Upper lobe of left lung (tissue), 6 donors: ENCODE measurements at regions not wholly inside any gene's neighbourhood (a gene's known extent, or its start where the extent isn't known, plus 50 kb on each side); places are given as distances from the start of the nearest gene placed in this dataset.

Source experiments
- ATAC-seq, 2 donors: fragments of 200-7000 bp; cut with Tn5 transposase; one replicate each; pipeline ENCODE4 v1.9.1; 2022; ENCODE audit warnings: mild to moderate bottlenecking in 2 of 2, moderate library complexity in 2 of 2; ENCODE audit not compliant: low FRiP score in 2 of 2
- DNase-seq, 2 donors: peaks; one replicate each; pipeline ENCODE4 v3.0.0-alpha.2; 2019 to 2020
- H3K27ac ChIP-seq, 4 donors: fragments of 200-600 bp; sonication (generic); one replicate each; pipeline ENCODE4 v1.5.1; 2016 to 2019
- H3K27me3 ChIP-seq, 4 donors: fragments of 200-600 bp; sonication (generic); one replicate each; pipeline ENCODE4 v1.5.1; 2017 to 2019
- H3K36me3 ChIP-seq, 4 donors: fragments of 200-600 bp; sonication (generic); one replicate each; pipeline ENCODE4 v1.5.1; 2016 to 2019
- H3K4me1 ChIP-seq, 4 donors: fragments of 200-600 bp; sonication (generic); one replicate each; pipeline ENCODE4 v1.5.1; 2018 to 2019
- H3K4me3 ChIP-seq, 4 donors: fragments of 200-600 bp; sonication (generic); one replicate each; pipeline ENCODE4 v1.5.1; 2017 to 2019; ENCODE audit warnings: mild to moderate bottlenecking in 2 of 4, moderate library complexity in 1 of 4
- H3K9me3 ChIP-seq, 4 donors: fragments of 200-600 bp; sonication (generic); one replicate each; pipeline ENCODE4 v1.5.1; 2018 to 2019
- CTCF ChIP-seq, 6 experiments: fragments of 450-650 bp in 4 of 6; fragments of 200-600 bp in 2 of 6; sonication (generic) in 2 of 6; IDR thresholded peaks; one replicate each; pipeline ENCODE4 v1.5.1; 2016 to 2019; ENCODE audit warnings: antibody characterized with exemption in 6 of 6
- EP300 ChIP-seq, 4 donors: sonication (generic); formaldehyde crosslinking; IDR thresholded peaks; one replicate each; pipeline ENCODE4 v1.5.1; 2017; ENCODE audit warnings: antibody characterized with exemption in 4 of 4, control low read depth in 2 of 4
- POLR2A ChIP-seq, 4 donors: fragments of 450-650 bp; IDR thresholded peaks; one replicate each; pipeline ENCODE4 v1.5.1; 2016 to 2017; ENCODE audit warnings: antibody characterized with exemption in 4 of 4, mild to moderate bottlenecking in 2 of 4
- POLR2AphosphoS5 ChIP-seq, 2 donors: sonication (generic); formaldehyde crosslinking; IDR thresholded peaks; one replicate each; pipeline ENCODE4 v1.5.1; 2017; ENCODE audit warnings: antibody characterized with exemption in 2 of 2
- WGBS, 2 donors: methylation state at CpG; one replicate each; pipeline ENCODE4 v1.1.5; 2017 to 2018; 5-methylcytosine and 5-hydroxymethylcytosine counted together
- donor health status: DM: no; HTN: no; CAD: no; lungs with moderate emphysema.
- donor health status: DM: no; HTN: yes; CAD: no; lungs with severe emphysema.

DNA sequence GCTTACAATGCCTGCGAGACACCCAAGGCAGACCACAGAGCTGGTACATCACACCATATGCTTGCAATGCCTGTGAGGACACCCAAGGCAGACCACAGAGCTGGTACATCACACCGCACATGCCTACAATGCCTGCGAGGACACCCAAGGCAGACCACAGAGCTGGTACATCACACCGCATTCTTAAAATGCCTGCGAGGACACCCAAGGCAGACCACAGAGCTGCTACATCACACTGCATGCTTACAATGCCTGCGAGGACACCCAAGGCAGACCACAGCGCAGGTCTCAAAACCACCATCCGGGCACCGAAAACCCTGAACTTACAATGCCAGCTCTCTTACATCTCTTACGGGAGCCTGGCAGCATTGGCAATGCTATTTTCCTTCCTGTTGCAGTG is 799.6 kb downstream of the GALR1 start:
- ATAC-seq (no peak), DNase-seq (no peak)
- no peaks in the 10 kb centered on the region for H3K27me3 ChIP-seq
- H3K27ac ChIP-seq = no peak overlapping the region
- H3K4me3 ChIP-seq = no peak overlapping the region
- H3K36me3 ChIP-seq = no peaks in the 10 kb centered on the region
- H3K9me3 ChIP-seq = no peaks in the 10 kb centered on the region
- 88 to 91% methylated on average over 10 of the region's 10 CpGs for WGBS, 2 donors
- no peaks in the 10 kb centered on the region for H3K4me1 ChIP-seq
- TF ChIP-seq EP300 (IDR thresholded peaks at IDR 0.05) = no peak
- TF ChIP-seq CTCF (IDR thresholded peaks at IDR 0.05) = no peak
- TF ChIP-seq POLR2AphosphoS5 (IDR thresholded peaks at IDR 0.05) = no peak
- no peak for TF ChIP-seq POLR2A (IDR thresholded peaks at IDR 0.05)

DNA sequence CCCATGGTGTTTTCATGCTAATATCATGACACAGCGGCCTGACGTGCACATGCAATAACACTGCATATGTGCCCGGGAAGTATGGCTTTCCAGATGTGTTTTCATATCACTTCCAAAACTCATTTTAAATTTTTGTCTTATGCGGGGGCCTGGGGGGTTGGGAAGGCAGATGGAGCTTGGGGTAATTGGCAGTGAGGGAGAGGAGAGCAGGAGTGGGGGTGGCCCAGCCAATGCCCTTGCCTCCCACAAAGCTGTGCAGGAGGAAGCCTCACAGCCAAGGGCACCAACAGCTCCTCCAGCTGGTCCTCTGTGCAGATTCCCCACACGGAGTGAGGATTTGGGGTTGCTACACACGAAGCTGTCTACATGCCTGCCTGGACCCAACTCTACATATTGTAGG is 805.2 kb downstream of the GALR1 start:
- TF ChIP-seq POLR2AphosphoS5 (IDR thresholded peaks at IDR 0.05) (no peak), CTCF (IDR thresholded peaks at IDR 0.05) (no peak), POLR2A (IDR thresholded peaks at IDR 0.05) (no peak), EP300 (IDR thresholded peaks at IDR 0.05) (no peak)
- Histone ChIP-seq H3K27me3 (no peaks in the 10 kb centered on the region), H3K4me1 (no peaks in the 10 kb centered on the region), H3K4me3 (no peak overlapping the region), H3K9me3 (no peaks in the 10 kb centered on the region), H3K36me3 (no peaks in the 10 kb centered on the region), H3K27ac (no peak overlapping the region)
- WGBS, 2 donors = 83 to 91% methylated on average over 6 of the region's 6 CpGs
- no peak for DNase-seq
- no peak for ATAC-seq

DNA sequence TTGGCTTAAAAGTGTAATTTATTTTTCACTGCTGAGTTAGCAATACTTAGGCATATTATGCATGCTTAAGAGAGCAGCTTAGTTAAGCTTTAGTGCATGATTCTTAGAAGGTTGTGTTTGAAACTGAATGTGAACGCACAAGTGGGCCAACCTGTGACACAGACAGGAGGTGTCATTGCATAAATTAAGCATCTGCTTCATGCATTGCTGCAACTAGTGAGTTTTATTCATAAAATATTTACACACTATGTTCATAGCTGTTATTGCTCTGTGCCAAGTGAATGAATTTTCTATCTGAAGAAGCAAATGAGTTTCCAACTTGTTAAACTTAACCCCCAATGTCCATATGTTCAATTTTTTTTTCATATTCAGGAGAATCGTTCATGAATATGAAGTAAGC is 806.4 kb downstream of the GALR1 start:
- Histone ChIP-seq H3K36me3 (no peaks in the 10 kb centered on the region), H3K9me3 (no peaks in the 10 kb centered on the region), H3K27ac (no peak overlapping the region), H3K4me1 (no peaks in the 10 kb centered on the region), H3K4me3 (no peak overlapping the region), H3K27me3 (no peaks in the 10 kb centered on the region)
- WGBS, 2 donors = 55 to 81% methylated on average over 2 of the region's 2 CpGs
- ATAC-seq (no peak), DNase-seq (no peak)
- TF ChIP-seq POLR2A (IDR thresholded peaks at IDR 0.05) (no peak), EP300 (IDR thresholded peaks at IDR 0.05) (no peak), CTCF (IDR thresholded peaks at IDR 0.05) (no peak), POLR2AphosphoS5 (IDR thresholded peaks at IDR 0.05) (no peak)

GRCh38 chr18:78069784-78070664 is 820.4 kb downstream of the GALR1 start:
- Histone ChIP-seq H3K4me3 (no peak overlapping the region), H3K4me1 (peaks cover 0 to 8% (median 5%) of the 10 kb centered on the region in 4 donors), H3K27me3 (no peaks in the 10 kb centered on the region), H3K36me3 (no peaks in the 10 kb centered on the region), H3K27ac (no peak overlapping the region), H3K9me3 (peaks cover 0 to 6% (median 0%) of the 10 kb centered on the region in 4 donors)
- peak in 1 of 2 donors; percentile 45 for DNase-seq
- no peak for TF ChIP-seq EP300 (IDR thresholded peaks at IDR 0.05)
- no peak for TF ChIP-seq POLR2A (IDR thresholded peaks at IDR 0.05)
- TF ChIP-seq CTCF (IDR thresholded peaks at IDR 0.05) = no peak
- no peak for TF ChIP-seq POLR2AphosphoS5 (IDR thresholded peaks at IDR 0.05)
- peak; percentile 57 to 66 for ATAC-seq
- WGBS, 2 donors = 56 to 58% methylated on average over 12 to 13 of the region's 13 CpGs
